Lower leg skin (tissue), 3 donors: ENCODE measurements at regions not wholly inside any gene's neighbourhood (a gene's known extent, or its start where the extent isn't known, plus 50 kb on each side); places are given as distances from the start of the nearest gene placed in this dataset.

Experiments
- CTCF ChIP-seq, 3 donors: fragments of 450-650 bp; IDR thresholded peaks; one replicate each; pipeline ENCODE4 v1.5.1; 2016; ENCODE audit warnings: antibody characterized with exemption in 3 of 3, mild to moderate bottlenecking in 3 of 3, moderate library complexity in 2 of 3
- POLR2A ChIP-seq, 2 donors: fragments of 450-650 bp; IDR thresholded peaks; one replicate each; pipeline ENCODE4 v1.6.1; 2016 to 2017; ENCODE audit warnings: antibody characterized with exemption in 2 of 2, mild to moderate bottlenecking in 1 of 2, moderate library complexity in 1 of 2

DNA sequence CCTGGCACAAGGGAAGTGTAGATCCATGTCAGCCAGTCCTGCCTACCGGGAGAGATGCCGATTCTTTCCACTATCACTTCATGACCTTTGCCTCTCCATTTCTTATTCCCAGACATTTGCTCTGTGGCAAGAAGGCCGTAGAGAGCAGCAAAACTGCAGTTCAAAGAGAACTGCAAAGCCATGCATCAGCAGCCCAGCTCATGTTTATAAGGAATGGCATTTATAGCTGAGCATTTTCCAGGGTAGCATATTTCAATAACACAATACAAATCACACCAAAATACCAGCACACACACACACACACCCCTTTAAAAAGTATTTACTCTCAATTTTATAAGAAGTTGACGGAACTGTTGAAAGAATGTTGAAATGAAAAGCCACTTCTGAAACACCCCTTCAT, 126.7 kb upstream of the EGFLAM start:
- TF ChIP-seq CTCF (IDR thresholded peaks at IDR 0.05), result no peak
- TF ChIP-seq POLR2A (IDR thresholded peaks at IDR 0.05), result no peak
